NCI-H446 treated with DMSO at 0.1 percent for 48 hours (cell line): ENCODE measurements at regions not wholly inside any gene's neighbourhood (a gene's known extent, or its start where the extent isn't known, plus 50 kb on each side); places are given as distances from the start of the nearest gene placed in this dataset.

Source experiments
- DNase-seq: peaks from one replicate; lab custom pipeline; 2025; lab: John Stamatoyannopoulos, UW

DNA sequence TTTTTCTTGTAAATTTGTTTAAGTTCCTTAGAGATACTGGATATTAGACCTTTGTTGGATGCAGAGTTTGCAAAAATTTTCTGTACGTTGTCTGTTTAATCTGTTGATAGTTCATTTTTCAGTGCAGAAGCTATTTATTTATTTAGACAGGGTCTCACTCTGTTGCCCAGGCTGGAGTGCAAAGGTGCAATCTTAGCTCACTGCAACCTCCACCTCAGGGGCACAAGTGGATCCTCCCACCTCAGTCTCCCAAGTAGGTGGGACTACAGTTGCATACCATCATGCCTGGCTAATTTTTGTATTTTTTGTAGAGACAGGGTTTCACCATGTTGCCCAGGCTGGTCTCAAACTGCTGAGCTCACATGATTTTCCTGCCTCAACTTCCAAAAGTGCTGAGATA is 568.2 kb upstream of the REG3G start:
- no peak for DNase-seq

DNA sequence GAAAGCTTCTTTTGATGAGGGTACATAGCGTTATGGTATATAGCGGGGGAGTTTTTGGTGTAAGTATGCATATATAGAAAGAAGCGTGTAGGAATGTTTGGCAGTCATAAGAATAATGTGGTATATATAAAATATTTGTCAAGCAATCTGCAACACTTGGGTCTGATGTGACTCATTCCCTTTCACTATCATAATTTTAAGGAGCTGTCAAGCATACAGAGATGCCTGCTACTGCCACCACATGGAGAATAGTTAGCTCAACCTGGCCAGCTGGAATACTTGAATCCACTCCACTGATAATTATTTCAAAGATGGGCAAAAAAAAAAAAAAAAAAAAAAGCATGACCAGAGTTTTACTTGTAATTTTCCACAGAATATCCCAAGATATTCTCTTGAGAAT is 559.8 kb upstream of the REG3G start:
- DNase-seq: no peak

GRCh38 chr2:78476619-78477229 is 548.8 kb upstream of the REG3G start:
- no peak for DNase-seq

GRCh38 chr2:78486565-78486964 is 538.9 kb upstream of the REG3G start:
- no peak for DNase-seq

DNA sequence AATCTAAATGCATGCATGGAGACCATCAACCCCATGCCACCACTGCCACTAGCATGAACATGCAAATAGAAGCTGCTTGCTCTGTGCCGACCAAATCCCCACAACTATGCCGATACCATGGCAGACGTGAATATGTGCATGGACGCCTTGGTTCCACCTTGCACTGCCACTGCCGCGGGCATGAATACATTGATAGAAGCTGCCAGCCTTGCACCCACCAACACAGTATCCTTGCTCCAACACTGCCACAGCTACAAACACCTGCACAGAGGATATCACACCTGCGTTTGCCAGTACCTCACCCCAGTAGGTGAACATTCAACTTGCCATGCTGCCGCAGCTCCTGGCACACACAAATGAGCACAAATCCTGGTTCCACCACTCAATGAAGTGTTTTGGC is 527.4 kb upstream of the REG3G start:
- no peak for DNase-seq

- no peak for DNase-seq
These were observed 519.2 kb upstream of the REG3G start for GRCh38 chr2:78506301-78506700.

- no peak for DNase-seq
These were observed 503.6 kb upstream of the REG3G start for GRCh38 chr2:78521938-78522337.

GRCh38 chr2:78532762-78533379 is 492.6 kb upstream of the REG3G start:
- DNase-seq: no peak

- DNase-seq: no peak
These were observed 490.1 kb upstream of the REG3G start for GRCh38 chr2:78535395-78535794.

DNA sequence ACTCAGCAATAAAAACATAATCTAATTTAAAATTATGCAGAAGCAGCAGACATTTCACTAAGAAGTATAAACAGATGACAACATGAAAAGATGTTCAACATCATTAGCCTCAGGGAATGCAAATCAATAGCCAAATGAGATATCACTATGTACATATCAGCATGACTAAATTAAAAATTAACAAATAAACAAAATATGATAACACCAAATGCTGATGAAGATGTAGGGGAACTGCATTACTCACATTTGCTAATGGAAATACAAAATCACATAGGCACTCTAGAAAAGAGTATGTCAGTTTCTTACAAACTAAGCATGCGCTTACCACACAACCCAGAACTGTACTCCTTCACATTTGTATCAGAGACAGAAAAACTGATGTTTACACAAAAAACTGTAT is 487.2 kb upstream of the REG3G start:
- no peak for DNase-seq

GRCh38 chr2:78540255-78540654 is 485.2 kb upstream of the REG3G start:
- no peak for DNase-seq

DNA sequence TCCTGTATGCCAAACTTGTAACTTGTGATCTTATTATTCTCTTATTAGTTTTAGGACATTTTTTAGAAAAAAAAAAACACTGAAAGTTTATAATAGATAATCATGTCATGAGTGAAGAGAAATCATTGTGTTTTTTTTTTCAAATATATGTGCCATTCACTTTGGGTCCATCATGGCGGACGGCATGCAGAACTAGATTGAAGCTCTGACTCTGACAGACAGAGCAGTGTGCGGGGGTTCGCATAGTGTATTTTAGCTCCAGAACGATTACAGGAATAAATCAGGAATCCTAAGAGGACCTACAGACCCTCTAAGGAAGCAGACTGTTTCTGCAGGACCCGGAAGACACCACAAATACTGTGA is 484.4 kb upstream of the REG3G start:
- no peak for DNase-seq

DNA sequence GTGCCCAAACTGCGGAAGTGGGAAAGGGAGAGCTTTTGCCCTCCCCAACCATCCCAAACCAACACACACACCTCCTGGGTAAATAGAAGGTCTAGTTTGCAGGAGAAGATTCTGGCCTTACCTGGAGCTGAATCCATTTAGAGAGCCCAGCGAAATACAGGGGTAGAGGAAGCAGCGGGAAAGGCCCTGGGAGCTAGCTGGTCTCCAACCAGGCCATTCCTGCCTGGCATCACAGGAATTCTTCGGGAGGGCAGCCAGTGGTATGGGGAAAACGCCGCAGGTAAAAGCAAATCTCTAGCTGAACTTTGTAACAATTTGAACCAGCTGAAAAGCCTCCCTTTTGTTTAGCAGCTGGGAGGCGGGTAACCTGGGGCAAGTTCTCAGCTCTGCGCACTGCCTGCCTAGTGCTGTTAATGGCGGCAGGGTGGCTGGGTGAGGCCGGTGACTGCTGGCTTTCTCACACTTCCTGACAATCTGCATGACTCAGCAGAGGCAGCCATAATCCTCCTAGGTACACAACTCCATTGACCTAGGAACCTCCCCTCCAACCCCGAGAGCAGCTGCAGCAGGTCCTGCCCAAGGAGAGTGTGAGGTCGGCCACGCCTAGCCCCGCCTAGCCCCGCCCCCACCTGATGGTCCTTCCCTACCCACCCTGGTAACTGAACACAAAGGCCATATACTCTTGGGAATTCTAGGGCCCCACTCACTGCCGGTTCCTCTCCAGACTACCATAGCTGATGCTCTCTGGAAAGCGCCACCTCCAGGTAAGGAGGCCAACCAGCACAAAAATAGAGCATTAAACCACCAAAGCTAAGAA is 483.8 kb upstream of the REG3G start:
- DNase-seq: no peak

GRCh38 chr2:78546843-78547242 is 478.7 kb upstream of the REG3G start:
- no peak for DNase-seq

- peak; percentile 1 for DNase-seq
These were observed 475.7 kb upstream of the REG3G start for GRCh38 chr2:78549766-78550165.

DNA sequence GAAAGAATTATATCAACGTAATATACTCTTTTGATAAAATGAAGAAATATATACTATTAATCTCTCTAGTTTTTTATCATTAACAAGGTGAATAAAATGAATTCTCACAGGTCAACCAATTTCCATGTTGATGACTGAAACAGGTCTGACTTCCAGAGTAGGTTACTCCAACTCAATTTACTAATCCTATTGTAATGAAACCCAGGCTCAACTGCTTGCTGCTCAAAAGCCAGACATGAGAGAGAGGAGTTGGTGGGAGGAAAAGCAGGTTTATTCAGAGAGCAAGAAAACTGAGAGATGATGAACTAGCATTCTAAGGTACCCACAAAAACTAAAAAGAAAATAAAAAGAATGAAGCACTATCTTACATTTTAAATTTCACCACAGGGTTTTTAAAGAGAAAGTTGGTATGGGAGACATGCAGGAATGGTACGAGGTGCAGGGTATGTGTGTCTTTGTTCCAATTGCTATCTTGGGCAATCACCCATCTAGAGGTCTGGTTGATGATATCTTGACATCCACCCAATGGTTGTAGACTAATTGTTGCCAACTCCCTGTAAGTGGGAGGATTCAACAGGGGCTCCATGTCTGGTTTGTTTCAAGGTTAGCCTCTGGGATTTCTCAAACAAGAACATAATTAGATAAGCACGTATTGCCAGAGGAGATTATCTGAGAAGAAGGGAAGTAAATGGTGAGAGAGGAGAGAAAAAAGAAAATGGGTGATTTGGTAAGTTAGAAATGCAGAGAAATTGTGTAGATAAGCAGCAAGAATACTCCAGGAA is 471.4 kb upstream of the REG3G start:
- no peak for DNase-seq

GRCh38 chr2:78561876-78562275 is 463.6 kb upstream of the REG3G start:
- DNase-seq: no peak

DNA sequence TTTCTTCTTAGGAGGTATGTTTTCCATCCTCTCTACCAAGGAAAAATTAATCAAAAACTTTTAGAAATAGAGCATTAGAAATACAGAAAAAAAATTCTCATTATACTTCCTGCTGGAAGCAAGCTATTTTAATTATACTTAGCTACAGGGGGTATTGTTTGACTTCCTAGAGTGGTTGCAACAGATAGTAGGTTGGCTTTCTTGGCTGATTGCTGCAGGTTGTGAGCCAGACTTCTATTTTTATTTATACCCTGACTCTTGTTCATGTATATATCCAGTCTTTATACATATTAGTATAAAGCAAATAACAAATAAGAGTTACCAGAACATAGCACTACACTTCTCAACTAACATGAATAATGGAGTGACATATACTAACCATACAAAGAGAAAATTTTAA is 460.8 kb upstream of the REG3G start:
- no peak for DNase-seq

DNA sequence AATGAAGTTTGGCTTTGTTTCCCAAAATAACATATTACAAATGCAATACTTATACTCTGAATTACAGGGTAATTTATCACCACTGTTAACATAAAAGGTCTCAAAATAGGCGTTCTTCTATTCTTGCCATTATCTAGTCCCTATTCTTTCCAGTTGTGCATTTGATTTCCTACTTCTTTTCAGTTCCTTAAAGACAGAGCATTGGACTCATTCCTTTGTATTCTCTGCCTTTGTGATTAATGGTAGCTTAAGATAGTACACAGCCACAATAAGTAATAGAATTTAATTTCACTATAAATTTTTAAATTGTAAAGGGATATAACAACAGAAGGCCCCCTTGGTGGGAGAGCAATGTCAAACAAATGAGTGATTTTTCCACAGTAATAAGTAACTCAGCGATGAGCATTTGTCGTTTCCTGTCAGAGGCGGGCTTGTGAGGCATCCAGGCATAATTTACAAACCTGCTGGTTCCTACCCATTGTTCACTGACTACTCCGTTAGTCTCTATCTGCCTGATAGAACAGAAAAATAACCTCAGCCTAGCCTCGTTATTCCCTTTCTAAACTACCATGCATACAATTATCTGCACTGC is 456.6 kb upstream of the REG3G start:
- no peak for DNase-seq

GRCh38 chr2:78576409-78576808 is 449.1 kb upstream of the REG3G start:
- no peak for DNase-seq

DNA sequence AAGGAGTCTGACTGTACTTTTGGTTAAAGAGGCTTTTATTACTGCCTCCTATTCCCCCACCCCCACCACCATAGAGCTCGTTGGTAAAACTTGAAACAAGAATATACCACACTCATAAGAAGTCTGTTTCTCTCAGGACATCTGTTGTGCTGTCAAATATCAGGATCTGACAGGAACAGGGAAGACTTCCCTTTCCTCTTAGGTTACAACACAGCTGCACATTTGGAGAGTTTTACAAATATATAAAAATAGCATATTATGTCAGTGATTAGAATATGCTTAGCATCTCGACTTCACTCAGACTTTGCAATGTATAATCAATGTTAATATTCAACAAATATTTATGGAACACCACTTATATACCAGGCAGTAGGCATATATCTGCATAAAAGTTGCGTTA is 439.6 kb upstream of the REG3G start:
- DNase-seq: no peak

DNA sequence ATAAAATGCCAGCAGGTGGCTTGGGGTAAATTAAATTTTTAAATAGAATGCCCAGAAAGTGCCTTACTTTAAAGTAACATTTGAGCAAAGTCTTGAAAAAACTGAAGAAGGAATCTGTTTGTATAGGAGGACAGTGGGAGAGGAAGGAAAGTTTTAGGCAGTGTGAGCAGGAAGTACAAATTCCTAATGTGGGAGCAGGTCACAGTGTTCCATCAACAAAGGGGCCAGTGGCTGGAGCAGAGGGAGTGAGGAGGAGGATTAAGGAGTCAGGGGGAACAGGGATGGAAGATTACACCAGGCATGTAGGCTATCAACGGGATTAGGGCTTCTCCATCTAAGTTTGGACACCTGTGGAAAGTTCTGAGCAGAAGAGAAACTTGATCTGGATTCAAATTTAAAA is 439.2 kb upstream of the REG3G start:
- DNase-seq: no peak
